ENCODE measurements at regions not wholly inside any gene's neighbourhood (a gene's known extent, or its start where the extent isn't known, plus 50 kb on each side); places are given as distances from the start of the nearest gene placed in this dataset.

DNA sequence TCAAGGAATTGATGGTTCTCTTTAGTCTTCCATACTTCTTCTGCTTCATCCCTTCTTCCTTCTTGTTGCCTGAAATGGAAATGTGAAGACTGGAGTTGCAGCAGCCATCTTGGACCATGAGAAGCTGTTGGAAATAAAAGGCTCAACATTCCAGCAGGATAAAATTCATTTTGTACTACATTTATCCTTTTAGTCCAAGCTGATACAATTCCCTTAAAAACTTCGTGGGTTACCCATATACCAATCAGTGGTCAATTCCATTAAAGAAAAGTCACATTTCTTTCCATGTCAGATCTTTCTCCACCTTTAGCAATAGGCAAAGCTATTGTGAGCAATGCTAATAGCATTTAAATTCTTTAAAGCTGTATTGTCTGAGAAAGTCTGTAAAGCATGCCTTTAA is 141.3 kb upstream of the LYZL2 start:
- TF ChIP-seq, protein P1, sequence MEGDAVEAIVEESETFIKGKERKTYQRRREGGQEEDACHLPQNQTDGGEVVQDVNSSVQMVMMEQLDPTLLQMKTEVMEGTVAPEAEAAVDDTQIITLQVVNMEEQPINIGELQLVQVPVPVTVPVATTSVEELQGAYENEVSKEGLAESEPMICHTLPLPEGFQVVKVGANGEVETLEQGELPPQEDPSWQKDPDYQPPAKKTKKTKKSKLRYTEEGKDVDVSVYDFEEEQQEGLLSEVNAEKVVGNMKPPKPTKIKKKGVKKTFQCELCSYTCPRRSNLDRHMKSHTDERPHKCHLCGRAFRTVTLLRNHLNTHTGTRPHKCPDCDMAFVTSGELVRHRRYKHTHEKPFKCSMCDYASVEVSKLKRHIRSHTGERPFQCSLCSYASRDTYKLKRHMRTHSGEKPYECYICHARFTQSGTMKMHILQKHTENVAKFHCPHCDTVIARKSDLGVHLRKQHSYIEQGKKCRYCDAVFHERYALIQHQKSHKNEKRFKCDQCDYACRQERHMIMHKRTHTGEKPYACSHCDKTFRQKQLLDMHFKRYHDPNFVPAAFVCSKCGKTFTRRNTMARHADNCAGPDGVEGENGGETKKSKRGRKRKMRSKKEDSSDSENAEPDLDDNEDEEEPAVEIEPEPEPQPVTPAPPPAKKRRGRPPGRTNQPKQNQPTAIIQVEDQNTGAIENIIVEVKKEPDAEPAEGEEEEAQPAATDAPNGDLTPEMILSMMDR (conservative IDR thresholded peaks at IDR 0.05 in 1 of 2, IDR thresholded peaks at IDR 0.05 in 1 of 2; ENCODE audit: low read depth in 1 of 2, low read length in 2 of 2): no peak
- TF ChIP-seq EZH2 (IDR thresholded peaks at IDR 0.05; ENCODE audit: low read length, missing control alignments): no peak
